Ishikawa (cell line): ENCODE measurements at regions not wholly inside any gene's neighbourhood (a gene's known extent, or its start where the extent isn't known, plus 50 kb on each side); places are given as distances from the start of the nearest gene placed in this dataset.

Experiments
- CEBPB ChIP-seq: IDR thresholded peaks from 2 replicates; pipeline ENCODE4 v1.6.1; 2012
- EGR1 ChIP-seq: IDR thresholded peaks from 2 replicates; pipeline ENCODE4 v1.6.1; 2012
- EP300 ChIP-seq: IDR thresholded peaks from 2 replicates; pipeline ENCODE4 v1.6.1; 2012; ENCODE audit warnings: borderline replicate concordance
- MAX ChIP-seq: IDR thresholded peaks from 2 replicates; pipeline ENCODE4 v1.6.1; 2012
- NFIC ChIP-seq: IDR thresholded peaks from 2 replicates; pipeline ENCODE4 v1.6.1; 2012
- RAD21 ChIP-seq: IDR thresholded peaks from 2 replicates; pipeline ENCODE4 v1.6.1; 2012; ENCODE audit warnings: low read depth
- TAF1 ChIP-seq: IDR thresholded peaks from 2 replicates; pipeline ENCODE4 v1.6.1; 2012; ENCODE audit warnings: low read depth, mild to moderate bottlenecking

- TF ChIP-seq TAF1 = no peak
- no peak for TF ChIP-seq CEBPB
- peak; percentile 89 for TF ChIP-seq RAD21
- no peak for TF ChIP-seq NFIC
- no peak for TF ChIP-seq MAX
- TF ChIP-seq EP300 = no peak
- TF ChIP-seq EGR1 = no peak
Observed at GRCh38 chr6:165884813-165885765, 222.0 kb upstream of the PDE10A start.
